Prostate gland (tissue), 2 donors: ENCODE measurements at regions not wholly inside any gene's neighbourhood (a gene's known extent, or its start where the extent isn't known, plus 50 kb on each side); places are given as distances from the start of the nearest gene placed in this dataset.
"Not testable (repeated sequence)": the region's sequence is repeated elsewhere in the genome, so short reads cannot be mapped to it uniquely, and the experiment has no call there.

Experiments used
- DNase-seq: peaks from one replicate; pipeline ENCODE4 v3.0.0-alpha.2; 2019; ENCODE audit warnings: low spot score
- H3K27ac ChIP-seq, 2 donors: fragments of 200-600 bp; sonication (generic); 2 replicates each; pipeline ENCODE4 v1.5.1; 2017 to 2019
- H3K27me3 ChIP-seq: fragments of 200-600 bp; sonication (generic); replicated peaks from 2 replicates; pipeline ENCODE4 v1.5.1; 2019; ENCODE audit not compliant: insufficient read depth
- H3K36me3 ChIP-seq, 2 donors: fragments of 200-600 bp; sonication (generic); 1 replicate in 1 of 2; 2 replicates in 1 of 2; pipeline versions ENCODE4 v1.5.1 to v1.8.1; 2017 to 2019
- H3K4me1 ChIP-seq: fragments of 200-600 bp; sonication (generic); replicated peaks from 2 replicates; pipeline ENCODE4 v1.5.1; 2019
- H3K4me3 ChIP-seq, 2 donors: fragments of 200-600 bp; sonication (generic); 2 replicates each; pipeline ENCODE4 v1.5.1; 2017 to 2019
- H3K9me3 ChIP-seq: fragments of 200-600 bp; sonication (generic); 2 replicates; pipeline ENCODE4 v1.5.1; 2017
- POLR2A ChIP-seq: fragments of 450-650 bp; IDR thresholded peaks from one replicate; pipeline ENCODE4 v1.6.1; 2016; ENCODE audit warnings: antibody characterized with exemption, mild to moderate bottlenecking
- POLR2AphosphoS5 ChIP-seq: sonication (generic); formaldehyde crosslinking; IDR thresholded peaks from one replicate; pipeline ENCODE4 v1.6.1; 2017; ENCODE audit warnings: antibody characterized with exemption
- WGBS: methylation state at CpG from one replicate; pipeline ENCODE4 v1.1.5; 2018; 5-methylcytosine and 5-hydroxymethylcytosine counted together
- intact Hi-C: fragments of 100-400 bp; cut with DNase I; formaldehyde crosslinking; loops from one replicate; pipeline ENCODE4 v1.14.2; 2022
- TF ChIP-seq, protein P1 (sequence below), 4 experiments: fragments of 200-600 bp in 2 of 4; fragments of 450-650 bp in 2 of 4; sonication (generic) in 2 of 4; IDR thresholded peaks; 1 replicate in 3 of 4; 2 replicates in 1 of 4; pipeline ENCODE4 v1.5.1; 2016 to 2019; ENCODE audit warnings: antibody characterized with exemption in 4 of 4, mild to moderate bottlenecking in 2 of 4, moderate library complexity in 2 of 4

DNA sequence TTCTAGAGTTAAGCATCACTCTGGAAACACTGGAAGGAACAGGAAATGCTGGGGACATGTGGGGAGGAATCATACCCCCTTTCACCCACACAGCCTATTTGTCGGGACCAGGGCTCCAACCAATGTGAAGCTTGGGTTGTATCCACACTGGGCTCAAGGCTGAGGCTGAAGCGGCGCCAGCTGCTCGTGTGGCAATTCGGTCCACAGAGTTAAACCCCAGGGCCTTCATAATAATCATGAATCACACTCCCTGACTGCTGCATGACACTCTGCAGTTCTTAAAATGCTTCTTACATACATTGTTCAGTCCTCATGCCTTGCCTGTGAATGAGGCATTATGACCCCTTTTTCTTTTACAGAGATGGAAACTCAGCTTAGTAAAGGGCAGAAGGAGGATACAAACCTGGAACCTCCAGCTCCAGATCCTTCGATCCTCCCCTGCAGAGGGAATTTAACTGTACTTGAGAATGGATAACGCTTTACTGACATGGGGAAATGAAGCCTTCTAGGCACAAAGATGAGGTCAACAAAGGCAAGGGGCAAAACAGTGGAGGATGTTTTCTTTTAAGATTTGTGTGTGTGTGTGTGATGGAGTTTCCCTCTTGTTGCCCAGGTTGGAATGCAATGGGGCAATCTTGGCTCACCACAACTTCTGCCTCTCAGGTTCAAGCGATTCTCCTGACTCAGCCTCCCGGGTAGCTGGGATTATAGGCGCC, 72.7 kb downstream of the SOX9 start:
- intact Hi-C loops, result no loop called here
- Histone ChIP-seq H3K4me1 (peaks cover 3% of the 10 kb centered on the region), H3K4me3 (no peak overlapping the region), H3K9me3 (no peaks in the 10 kb centered on the region), H3K27me3 (no peaks in the 10 kb centered on the region), H3K27ac (no peak overlapping the region), H3K36me3 (no peaks in the 10 kb centered on the region)
- no peak for DNase-seq
- TF ChIP-seq, protein P1, sequence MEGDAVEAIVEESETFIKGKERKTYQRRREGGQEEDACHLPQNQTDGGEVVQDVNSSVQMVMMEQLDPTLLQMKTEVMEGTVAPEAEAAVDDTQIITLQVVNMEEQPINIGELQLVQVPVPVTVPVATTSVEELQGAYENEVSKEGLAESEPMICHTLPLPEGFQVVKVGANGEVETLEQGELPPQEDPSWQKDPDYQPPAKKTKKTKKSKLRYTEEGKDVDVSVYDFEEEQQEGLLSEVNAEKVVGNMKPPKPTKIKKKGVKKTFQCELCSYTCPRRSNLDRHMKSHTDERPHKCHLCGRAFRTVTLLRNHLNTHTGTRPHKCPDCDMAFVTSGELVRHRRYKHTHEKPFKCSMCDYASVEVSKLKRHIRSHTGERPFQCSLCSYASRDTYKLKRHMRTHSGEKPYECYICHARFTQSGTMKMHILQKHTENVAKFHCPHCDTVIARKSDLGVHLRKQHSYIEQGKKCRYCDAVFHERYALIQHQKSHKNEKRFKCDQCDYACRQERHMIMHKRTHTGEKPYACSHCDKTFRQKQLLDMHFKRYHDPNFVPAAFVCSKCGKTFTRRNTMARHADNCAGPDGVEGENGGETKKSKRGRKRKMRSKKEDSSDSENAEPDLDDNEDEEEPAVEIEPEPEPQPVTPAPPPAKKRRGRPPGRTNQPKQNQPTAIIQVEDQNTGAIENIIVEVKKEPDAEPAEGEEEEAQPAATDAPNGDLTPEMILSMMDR (IDR thresholded peaks at IDR 0.05), result no peak
- TF ChIP-seq POLR2A (no peak), POLR2AphosphoS5 (no peak)
- WGBS, result 90% methylated on average over 10 of the region's 10 CpGs

DNA sequence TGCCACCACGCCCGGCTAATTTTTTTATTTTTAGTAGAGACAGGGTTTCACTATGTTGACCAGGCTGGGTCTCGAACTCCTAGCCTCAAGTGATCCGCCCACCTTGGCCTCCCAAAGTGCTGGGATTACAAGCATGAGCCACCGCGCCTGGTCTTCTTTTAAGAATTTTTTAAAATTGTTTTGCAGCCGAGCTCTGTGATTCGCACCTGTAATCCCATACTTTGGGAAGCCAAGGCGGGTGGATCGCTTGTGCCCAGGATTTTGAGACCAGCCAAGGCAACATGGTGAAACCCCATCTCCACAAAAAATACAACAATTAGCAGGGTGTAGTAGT, 73.3 kb downstream of the SOX9 start:
- H3K36me3 ChIP-seq, H3K4me3 ChIP-seq, H3K4me1 ChIP-seq, H3K9me3 ChIP-seq, DNase-seq, intact Hi-C loops, H3K27ac ChIP-seq, H3K27me3 ChIP-seq: not testable (repeated sequence)
- 97% methylated on average over 10 of the region's 10 CpGs for WGBS

DNA sequence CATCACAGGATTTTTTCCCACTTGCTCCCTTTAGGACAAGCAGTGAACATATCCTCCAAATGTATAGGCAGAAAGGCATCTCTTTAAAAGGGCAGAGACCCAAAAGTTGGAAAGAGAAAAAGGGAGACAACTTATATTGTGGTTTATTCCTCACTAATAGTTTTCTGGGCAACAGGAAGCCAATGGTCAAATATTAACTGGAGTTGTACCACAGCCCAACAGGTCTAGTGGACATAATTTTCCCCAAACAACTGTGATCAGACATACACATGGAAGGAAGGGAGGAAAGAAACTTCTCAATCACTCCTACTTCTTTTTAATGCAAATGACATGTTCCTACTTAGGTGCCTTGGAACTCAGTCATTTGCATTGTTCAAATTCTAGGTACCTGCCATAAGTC, 78.4 kb downstream of the SOX9 start:
- intact Hi-C loops, result no loop called here
- TF ChIP-seq POLR2A (no peak), POLR2AphosphoS5 (no peak)
- TF ChIP-seq, protein P1 (IDR thresholded peaks at IDR 0.05), result no peak
- H3K27me3 ChIP-seq, result no peaks in the 10 kb centered on the region

DNA sequence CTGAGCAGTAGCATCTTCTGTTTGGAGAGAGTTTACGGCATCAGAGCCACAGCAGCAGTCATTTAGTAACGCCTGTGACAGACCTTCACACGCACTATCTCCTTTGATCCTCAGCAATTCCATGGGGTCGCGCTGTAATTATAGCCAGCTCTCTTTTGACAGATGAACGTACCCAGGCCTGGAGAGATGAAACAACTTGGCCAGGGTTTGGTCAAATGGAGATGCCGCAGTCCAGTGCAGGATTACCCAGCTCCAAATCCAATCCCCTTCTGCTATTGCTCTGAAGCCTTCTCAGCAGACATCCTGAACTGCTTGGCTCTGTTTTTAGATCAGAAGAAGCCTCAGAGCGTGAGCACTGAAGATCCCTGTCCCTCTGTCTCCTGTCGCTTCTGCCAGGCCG, 83.9 kb downstream of the SOX9 start:
- Histone ChIP-seq H3K4me1 (no peaks in the 10 kb centered on the region), H3K4me3 (no peak overlapping the region), H3K27ac (no peak overlapping the region), H3K27me3 (no peaks in the 10 kb centered on the region), H3K9me3 (no peaks in the 10 kb centered on the region), H3K36me3 (no peaks in the 10 kb centered on the region)
- intact Hi-C loops, result no loop called here
- TF ChIP-seq, protein P1 (IDR thresholded peaks at IDR 0.05), result no peak
- no peak for TF ChIP-seq POLR2A
- WGBS, result 71% methylated on average over 10 of the region's 10 CpGs
- DNase-seq, result no peak

More for the DNA sequence above, 78.4 kb downstream of the SOX9 start:
- DNase-seq, result no peak
- no peaks in the 10 kb centered on the region for H3K9me3 ChIP-seq
- no peak overlapping the region for H3K4me3 ChIP-seq
- no peak overlapping the region for H3K27ac ChIP-seq
- H3K4me1 ChIP-seq, result no peaks in the 10 kb centered on the region
- H3K36me3 ChIP-seq, result no peaks in the 10 kb centered on the region

DNA sequence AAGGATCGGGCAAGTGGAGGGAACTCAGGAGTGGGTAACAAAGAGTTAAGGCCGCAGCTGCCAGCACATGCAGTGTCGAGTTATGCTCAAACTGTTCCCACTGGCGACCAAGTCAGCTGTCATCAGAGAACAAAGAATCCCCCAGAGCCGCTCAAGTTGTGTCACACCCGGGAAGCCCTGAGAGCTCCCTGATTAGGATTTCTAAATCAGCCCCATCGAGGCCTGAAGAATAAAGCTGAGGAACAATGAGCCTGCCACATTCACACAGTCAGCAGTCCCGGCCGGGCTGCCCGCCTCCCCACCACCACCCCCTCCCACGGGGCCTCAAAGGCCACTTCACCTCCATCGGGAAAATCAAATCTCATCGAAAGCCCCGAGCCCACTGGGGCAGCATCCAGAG, 84.5 kb downstream of the SOX9 start:
- H3K4me1 ChIP-seq, result no peaks in the 10 kb centered on the region
- no peak for TF ChIP-seq POLR2A
- TF ChIP-seq, protein P1 (IDR thresholded peaks at IDR 0.05), result no peak
- TF ChIP-seq POLR2AphosphoS5, result no peak
- intact Hi-C loops, result no loop called here
- WGBS, result 33% methylated on average over 14 of the region's 14 CpGs
- H3K27ac ChIP-seq, result no peak overlapping the region
- no peak overlapping the region for H3K4me3 ChIP-seq
- H3K36me3 ChIP-seq, result no peaks in the 10 kb centered on the region
- no peaks in the 10 kb centered on the region for H3K27me3 ChIP-seq
- no peaks in the 10 kb centered on the region for H3K9me3 ChIP-seq
- no peak for DNase-seq
